Neural progenitor cell (in vitro differentiated cells): ENCODE measurements at regions not wholly inside any gene's neighbourhood (a gene's known extent, or its start where the extent isn't known, plus 50 kb on each side); places are given as distances from the start of the nearest gene placed in this dataset.
"Not testable (repeated sequence)": the region's sequence is repeated elsewhere in the genome, so short reads cannot be mapped to it uniquely, and the experiment has no call there.

ENCODE experiments used
- DNase-seq: peaks from one replicate; pipeline ENCODE4 v3.0.0-alpha.2; 2016; ENCODE audit warnings: low spot score
- H2AFZ ChIP-seq: fragments of 200-600 bp; sonication (generic); replicated peaks from 2 replicates; pipeline ENCODE4 v1.6.1; 2016; ENCODE audit warnings: antibody characterized with exemption
- H3F3A ChIP-seq: fragments of 200-600 bp; sonication (generic); 2 replicates; pipeline ENCODE4 v1.6.1; 2016; ENCODE audit warnings: antibody characterized with exemption, low read depth
- H3K27ac ChIP-seq: fragments of 200-600 bp; sonication (generic); 2 replicates; pipeline ENCODE4 v1.5.1; 2016; ENCODE audit warnings: mild to moderate bottlenecking
- H3K27me3 ChIP-seq: fragments of 200-600 bp; sonication (generic); 2 replicates; pipeline ENCODE4 v1.6.1; 2016; ENCODE audit warnings: mild to moderate bottlenecking, moderate library complexity
- H3K36me3 ChIP-seq: fragments of 200-600 bp; sonication (generic); 2 replicates; pipeline ENCODE4 v1.5.1; 2016
- H3K4me1 ChIP-seq: fragments of 200-600 bp; sonication (generic); 2 replicates; pipeline ENCODE4 v1.6.1; 2016; ENCODE audit warnings: mixed run types
- H3K4me2 ChIP-seq: fragments of 200-600 bp; sonication (generic); 2 replicates; pipeline ENCODE4 v1.6.1; 2016
- H3K4me3 ChIP-seq: fragments of 200-600 bp; sonication (generic); 2 replicates; pipeline ENCODE4 v1.5.1; 2016
- H3K79me2 ChIP-seq: fragments of 200-600 bp; sonication (generic); 2 replicates; pipeline ENCODE4 v1.6.1; 2016; ENCODE audit warnings: low read depth
- H3K9ac ChIP-seq: fragments of 200-600 bp; sonication (generic); 2 replicates; pipeline ENCODE4 v1.6.1; 2016
- H3K9me3 ChIP-seq: fragments of 200-600 bp; sonication (generic); 2 replicates; pipeline ENCODE4 v1.5.1; 2016; ENCODE audit warnings: low read depth
- H4K20me1 ChIP-seq: fragments of 200-600 bp; sonication (generic); 2 replicates; pipeline ENCODE4 v1.6.1; 2016; ENCODE audit warnings: low read depth
- H3K27ac Mint-ChIP-seq: 3 replicates; pipeline ENCODE4 v1.8.0; 2021; ENCODE audit warnings: mixed read lengths
- H3K27me3 Mint-ChIP-seq: 2 replicates; pipeline ENCODE4 v1.8.0; 2022; ENCODE audit warnings: low read depth, mild to moderate bottlenecking, inconsistent platforms, moderate library complexity, mixed read lengths; ENCODE audit not compliant: insufficient read depth
- H3K36me3 Mint-ChIP-seq: 3 replicates; pipeline ENCODE4 v1.8.0; 2021; ENCODE audit warnings: mixed read lengths
- H3K4me1 Mint-ChIP-seq: 3 replicates; pipeline ENCODE4 v1.8.0; 2021; ENCODE audit warnings: mixed read lengths
- H3K4me3 Mint-ChIP-seq: 3 replicates; pipeline ENCODE4 v1.8.0; 2021; ENCODE audit warnings: mild to moderate bottlenecking, moderate library complexity, mixed read lengths
- H3K9me3 Mint-ChIP-seq: 3 replicates; pipeline ENCODE4 v1.8.0; 2020; ENCODE audit warnings: mixed read lengths
- EZH2 ChIP-seq: fragments of 200-600 bp; sonication (generic); IDR thresholded peaks from 2 replicates; pipeline ENCODE4 v1.6.1; 2017; ENCODE audit warnings: antibody characterized with exemption, mild to moderate bottlenecking, moderate library complexity
- EZH2phosphoT487 ChIP-seq: fragments of 200-600 bp; sonication (generic); IDR thresholded peaks from 2 replicates; pipeline ENCODE4 v1.6.1; 2017; ENCODE audit warnings: antibody characterized with exemption
- TF ChIP-seq, protein P1 (sequence below): fragments of 200-600 bp; sonication (generic); IDR thresholded peaks from 2 replicates; pipeline ENCODE4 v1.5.1; 2017; ENCODE audit warnings: antibody characterized with exemption, mild to moderate bottlenecking

DNA sequence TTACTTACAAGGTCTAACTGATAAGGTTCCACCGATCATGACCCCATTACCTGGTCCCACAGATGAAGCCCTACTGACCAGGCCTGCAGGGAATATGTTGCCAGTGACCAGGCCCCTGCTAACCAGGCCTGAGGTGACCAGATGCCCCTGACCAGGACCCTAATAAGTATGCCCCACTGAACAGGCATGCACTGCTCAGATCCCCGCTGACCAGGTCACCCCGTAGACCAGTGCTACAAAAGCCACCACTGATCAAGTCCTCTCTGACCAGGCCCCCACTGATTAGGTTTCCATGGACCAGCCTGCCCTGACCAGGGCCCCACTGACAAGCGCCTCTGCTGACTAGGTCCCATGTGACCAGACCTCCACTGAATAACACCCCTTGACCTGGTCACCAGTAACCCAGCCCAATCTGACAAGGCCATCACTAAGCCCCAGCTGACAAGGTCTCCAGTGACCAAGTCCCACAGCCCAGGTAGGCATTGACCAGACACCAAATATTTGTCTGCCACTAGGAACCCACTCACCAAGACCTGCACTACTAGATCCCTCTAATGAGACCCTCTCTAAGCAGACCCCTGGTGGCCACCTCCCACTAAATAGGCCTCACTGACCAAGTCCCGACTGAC, 228.5 kb downstream of the CWH43 start:
- H3K27ac ChIP-seq, H3K4me3 ChIP-seq, H3K27me3 Mint-ChIP-seq, H3K4me1 ChIP-seq, H3K36me3 ChIP-seq, H2AFZ ChIP-seq, H3K4me1 Mint-ChIP-seq, H3F3A ChIP-seq, H3K27ac Mint-ChIP-seq, H3K27me3 ChIP-seq, H3K79me2 ChIP-seq, H3K9ac ChIP-seq, H3K4me2 ChIP-seq, DNase-seq, H4K20me1 ChIP-seq, H3K4me3 Mint-ChIP-seq, H3K36me3 Mint-ChIP-seq: not testable (repeated sequence)
- H3K9me3 Mint-ChIP-seq = peaks cover 74% of the 10 kb centered on the region
- peaks cover 26% of the 10 kb centered on the region for H3K9me3 ChIP-seq

DNA sequence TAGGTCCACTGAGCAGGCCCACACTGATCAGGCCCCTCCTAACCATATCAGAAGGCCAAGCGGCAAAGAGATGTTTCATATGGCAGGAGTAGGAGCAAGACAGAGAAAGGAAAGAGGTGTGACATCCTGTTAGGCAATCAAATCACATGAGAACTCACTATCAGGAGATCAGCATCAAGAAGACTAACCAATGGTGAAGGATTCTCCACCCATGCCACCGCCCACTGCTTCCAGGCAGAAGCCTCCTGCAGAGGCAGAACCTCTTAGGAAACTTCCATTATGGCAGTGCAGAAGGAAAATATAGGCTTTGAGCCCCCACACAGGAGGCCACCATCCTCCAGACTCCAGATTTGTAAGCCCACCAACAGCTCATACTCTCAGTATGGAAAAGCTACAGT, 229.0 kb downstream of the CWH43 start:
- not testable (repeated sequence) for H4K20me1 ChIP-seq, H3K4me1 Mint-ChIP-seq, H3K4me3 ChIP-seq, H3K27ac Mint-ChIP-seq, H3K9ac ChIP-seq, H3K4me3 Mint-ChIP-seq, H3F3A ChIP-seq, H3K36me3 ChIP-seq, H3K27me3 Mint-ChIP-seq, H3K36me3 Mint-ChIP-seq, H3K4me1 ChIP-seq, H3K27ac ChIP-seq, H3K27me3 ChIP-seq, H3K79me2 ChIP-seq, H2AFZ ChIP-seq, H3K4me2 ChIP-seq, DNase-seq
- H3K9me3 Mint-ChIP-seq = peaks cover 77% of the 10 kb centered on the region
- H3K9me3 ChIP-seq = peaks cover 27% of the 10 kb centered on the region

DNA sequence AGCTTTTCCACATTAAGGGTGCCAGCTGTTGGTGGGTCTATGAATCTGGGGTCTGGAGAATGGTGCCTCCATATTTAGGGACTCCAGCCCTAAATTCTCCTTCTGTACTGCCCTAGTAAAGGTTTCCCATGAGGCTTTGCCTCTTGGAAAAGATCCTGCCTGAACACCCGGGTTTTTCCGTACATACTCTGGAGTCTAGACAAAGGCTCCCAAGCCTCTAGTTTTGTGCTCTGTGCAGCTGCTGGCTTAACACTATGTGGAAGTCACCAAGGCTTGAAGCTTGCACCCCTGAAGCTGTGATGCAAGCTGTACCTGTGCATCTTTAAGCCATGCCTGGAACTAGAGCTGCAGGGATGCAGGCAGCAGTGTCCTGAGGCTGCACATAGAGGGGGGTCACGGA, 230.5 kb downstream of the CWH43 start:
- H3K9me3 Mint-ChIP-seq = peaks cover 85% of the 10 kb centered on the region
- H3K4me1 ChIP-seq, H3K27ac ChIP-seq, H3K4me3 Mint-ChIP-seq, H3K27me3 Mint-ChIP-seq, H3K36me3 Mint-ChIP-seq, H4K20me1 ChIP-seq, H3K4me2 ChIP-seq, H3K79me2 ChIP-seq, H3K4me3 ChIP-seq, H3K9ac ChIP-seq, H3K36me3 ChIP-seq, DNase-seq, H3K27ac Mint-ChIP-seq, H3F3A ChIP-seq, H3K27me3 ChIP-seq, H2AFZ ChIP-seq, H3K4me1 Mint-ChIP-seq: not testable (repeated sequence)
- peaks cover 27% of the 10 kb centered on the region for H3K9me3 ChIP-seq

DNA sequence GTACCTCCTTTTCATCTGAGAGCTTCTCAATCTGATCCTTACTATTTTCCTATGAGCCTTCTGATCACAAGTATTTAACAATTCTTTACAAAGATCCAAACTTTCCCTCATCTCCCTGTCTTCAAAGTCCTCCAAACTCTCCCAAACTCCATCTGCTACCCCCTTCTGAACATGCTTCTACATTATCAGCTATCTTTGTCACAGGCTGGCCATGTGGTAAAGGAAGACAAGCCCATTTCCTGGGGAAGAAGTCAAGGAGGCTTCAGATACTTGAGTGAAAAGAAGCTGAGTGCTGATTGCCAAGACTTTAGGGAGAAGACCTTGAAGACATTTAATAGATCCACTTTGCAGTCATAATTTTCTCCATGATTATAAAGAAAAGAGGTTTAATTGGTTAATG, 231.4 kb downstream of the CWH43 start:
- no peak for TF ChIP-seq EZH2phosphoT487
- TF ChIP-seq, protein P1, sequence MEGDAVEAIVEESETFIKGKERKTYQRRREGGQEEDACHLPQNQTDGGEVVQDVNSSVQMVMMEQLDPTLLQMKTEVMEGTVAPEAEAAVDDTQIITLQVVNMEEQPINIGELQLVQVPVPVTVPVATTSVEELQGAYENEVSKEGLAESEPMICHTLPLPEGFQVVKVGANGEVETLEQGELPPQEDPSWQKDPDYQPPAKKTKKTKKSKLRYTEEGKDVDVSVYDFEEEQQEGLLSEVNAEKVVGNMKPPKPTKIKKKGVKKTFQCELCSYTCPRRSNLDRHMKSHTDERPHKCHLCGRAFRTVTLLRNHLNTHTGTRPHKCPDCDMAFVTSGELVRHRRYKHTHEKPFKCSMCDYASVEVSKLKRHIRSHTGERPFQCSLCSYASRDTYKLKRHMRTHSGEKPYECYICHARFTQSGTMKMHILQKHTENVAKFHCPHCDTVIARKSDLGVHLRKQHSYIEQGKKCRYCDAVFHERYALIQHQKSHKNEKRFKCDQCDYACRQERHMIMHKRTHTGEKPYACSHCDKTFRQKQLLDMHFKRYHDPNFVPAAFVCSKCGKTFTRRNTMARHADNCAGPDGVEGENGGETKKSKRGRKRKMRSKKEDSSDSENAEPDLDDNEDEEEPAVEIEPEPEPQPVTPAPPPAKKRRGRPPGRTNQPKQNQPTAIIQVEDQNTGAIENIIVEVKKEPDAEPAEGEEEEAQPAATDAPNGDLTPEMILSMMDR = no peak
- TF ChIP-seq EZH2 = no peak
- Histone ChIP-seq H3K4me2 (no peak overlapping the region), H3F3A (no peaks in the 10 kb centered on the region), H3K36me3 (no peaks in the 10 kb centered on the region), H3K9ac (no peak overlapping the region), H3K27me3 (no peaks in the 10 kb centered on the region), H3K9me3 (peaks cover 21% of the 10 kb centered on the region), H3K4me1 (no peaks in the 10 kb centered on the region), H4K20me1 (no peaks in the 10 kb centered on the region), H3K27ac (no peak overlapping the region), H2AFZ (no peak overlapping the region), H3K79me2 (no peaks in the 10 kb centered on the region), H3K4me3 (no peak overlapping the region)
- Mint-ChIP-seq H3K27ac (no peak overlapping the region), H3K36me3 (peaks cover 5% of the 10 kb centered on the region), H3K4me3 (no peak overlapping the region), H3K27me3 (peaks cover 9% of the 10 kb centered on the region), H3K9me3 (peaks cover 84% of the 10 kb centered on the region), H3K4me1 (no peaks in the 10 kb centered on the region)
- no peak for DNase-seq

DNA sequence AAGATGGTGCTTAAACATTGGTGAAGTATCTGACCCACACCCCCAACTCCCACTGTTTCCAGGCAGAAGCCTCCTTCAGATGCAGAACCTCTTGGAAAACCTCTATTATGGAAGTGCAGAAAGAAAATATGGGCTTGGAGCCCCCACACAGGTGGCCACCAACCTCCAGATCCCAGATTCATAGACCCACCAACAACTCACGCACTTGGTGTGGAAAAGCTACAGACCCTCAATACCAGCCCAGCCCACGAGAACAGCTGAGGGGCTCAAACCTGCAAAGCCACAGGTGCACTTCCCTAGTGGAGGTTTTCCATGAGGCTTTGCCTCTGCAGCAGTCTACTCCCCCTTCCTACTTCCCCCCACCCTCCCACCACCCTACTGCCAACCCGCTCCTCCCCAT, 232.0 kb downstream of the CWH43 start:
- H3K27ac ChIP-seq, H3K27ac Mint-ChIP-seq, H3K4me3 ChIP-seq, H3K4me2 ChIP-seq, H3K79me2 ChIP-seq, H3K4me1 ChIP-seq, H3K4me1 Mint-ChIP-seq, H3K9ac ChIP-seq, H4K20me1 ChIP-seq, H3K27me3 ChIP-seq, H3K4me3 Mint-ChIP-seq, H3F3A ChIP-seq, H3K36me3 Mint-ChIP-seq, DNase-seq, H3K27me3 Mint-ChIP-seq, H2AFZ ChIP-seq, H3K36me3 ChIP-seq: not testable (repeated sequence)
- peaks cover 20% of the 10 kb centered on the region for H3K9me3 ChIP-seq
- peaks cover 82% of the 10 kb centered on the region for H3K9me3 Mint-ChIP-seq

DNA sequence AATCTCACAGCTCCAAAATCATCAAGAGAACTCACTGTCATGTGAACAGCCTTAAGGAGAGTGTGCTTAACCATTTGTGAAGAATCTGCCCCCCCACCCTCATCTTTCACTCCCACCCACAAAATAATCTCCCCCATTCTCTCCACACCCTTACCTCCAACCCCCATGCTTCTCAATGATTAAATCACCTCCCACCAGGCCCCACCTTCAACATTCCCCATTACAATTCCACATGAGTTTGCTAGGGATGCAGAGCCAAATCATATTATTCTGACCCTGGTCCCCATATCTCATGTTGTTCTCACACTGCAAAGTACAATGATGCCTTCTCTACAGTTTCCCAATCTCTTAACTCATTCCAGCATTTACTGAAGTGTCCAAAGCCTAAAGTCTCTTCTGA, 232.9 kb downstream of the CWH43 start:
- not testable (repeated sequence) for DNase-seq, H3K4me2 ChIP-seq, H4K20me1 ChIP-seq, H3K27me3 ChIP-seq, H3F3A ChIP-seq, H3K27ac Mint-ChIP-seq, H3K27me3 Mint-ChIP-seq, H3K36me3 Mint-ChIP-seq, H3K4me1 ChIP-seq, H3K4me3 Mint-ChIP-seq, H3K4me1 Mint-ChIP-seq, H3K9ac ChIP-seq, H3K27ac ChIP-seq, H3K36me3 ChIP-seq, H3K4me3 ChIP-seq, H3K79me2 ChIP-seq, H2AFZ ChIP-seq
- peaks cover 20% of the 10 kb centered on the region for H3K9me3 ChIP-seq
- peaks cover 82% of the 10 kb centered on the region for H3K9me3 Mint-ChIP-seq

DNA sequence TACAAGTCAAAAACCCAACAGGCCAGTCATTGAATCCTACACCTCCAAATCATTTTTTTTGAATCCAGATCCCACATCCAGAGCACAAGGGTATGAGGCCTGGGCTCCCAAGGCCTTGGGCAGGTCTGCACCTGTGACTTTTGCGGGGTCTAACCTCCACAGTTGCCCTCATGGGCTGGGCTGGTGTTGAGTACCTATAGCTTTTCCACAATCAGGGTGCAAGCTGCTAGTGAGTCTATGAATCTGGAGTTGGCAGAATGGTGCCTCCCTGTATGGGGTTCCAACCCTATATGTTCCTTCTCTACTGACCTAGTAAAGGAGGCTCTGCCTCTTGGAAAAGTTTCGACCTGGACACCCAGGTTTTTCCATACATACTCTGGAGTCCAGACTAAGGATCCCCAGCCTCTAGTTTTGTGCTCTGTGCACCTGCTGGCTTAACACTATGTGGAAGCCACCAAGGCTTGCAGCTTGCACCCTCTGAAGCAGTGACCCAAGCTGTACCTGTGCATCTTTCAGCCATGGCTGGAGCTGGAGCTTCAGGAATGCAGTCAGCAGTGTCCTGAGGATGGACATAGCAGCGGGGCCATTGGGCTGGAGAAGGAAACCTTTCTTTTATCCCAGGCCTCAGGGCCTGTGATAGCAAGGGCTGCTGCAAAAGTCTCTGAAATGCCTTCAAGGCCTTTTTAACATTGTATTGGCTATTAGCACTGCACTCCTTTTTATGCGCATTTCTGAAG, 233.6 kb downstream of the CWH43 start:
- H3K4me1 Mint-ChIP-seq, H3K4me2 ChIP-seq, H3K4me1 ChIP-seq, H3K79me2 ChIP-seq, H3K9ac ChIP-seq, H3K4me3 Mint-ChIP-seq, H3K36me3 ChIP-seq, H3F3A ChIP-seq, H3K27me3 ChIP-seq, H4K20me1 ChIP-seq, H3K4me3 ChIP-seq, H3K36me3 Mint-ChIP-seq, H3K27ac Mint-ChIP-seq, DNase-seq, H2AFZ ChIP-seq, H3K27ac ChIP-seq, H3K27me3 Mint-ChIP-seq: not testable (repeated sequence)
- H3K9me3 Mint-ChIP-seq = peaks cover 77% of the 10 kb centered on the region
- H3K9me3 ChIP-seq = peaks cover 20% of the 10 kb centered on the region
